HG02885 (cell line): ENCODE measurements at regions not wholly inside any gene's neighbourhood (a gene's known extent, or its start where the extent isn't known, plus 50 kb on each side); places are given as distances from the start of the nearest gene placed in this dataset.
A peak's percentile ranks its signal among the peaks of the same experiment; 100 is the strongest.

ENCODE experiments used
- ATAC-seq: cut with Tn5 transposase; IDR thresholded peaks from one replicate; pipeline ENCODE4 v1.9.1; 2021; ENCODE audit warnings: mild to moderate bottlenecking; ENCODE audit not compliant: unreplicated experiment, poor library complexity

GRCh38 chr11:104467404-104467803 lies 303.5 kb upstream of the PDGFD start:
- no peak for ATAC-seq

- no peak for ATAC-seq
These were observed 301.4 kb upstream of the PDGFD start for GRCh38 chr11:104465321-104465720.

- no peak for ATAC-seq
These were observed 300.7 kb upstream of the PDGFD start for GRCh38 chr11:104464691-104465090.

- no peak for ATAC-seq
These were observed 298.4 kb upstream of the PDGFD start for GRCh38 chr11:104462341-104462740.

- ATAC-seq = no peak
These were observed 287.4 kb upstream of the PDGFD start for GRCh38 chr11:104451197-104451893.

GRCh38 chr11:104443387-104443786 lies 279.4 kb upstream of the PDGFD start:
- no peak for ATAC-seq

GRCh38 chr11:104442321-104442720 lies 278.4 kb upstream of the PDGFD start:
- no peak for ATAC-seq

GRCh38 chr11:104435494-104435893 lies 271.5 kb upstream of the PDGFD start:
- no peak for ATAC-seq

GRCh38 chr11:104433751-104434150 lies 269.8 kb upstream of the PDGFD start:
- no peak for ATAC-seq

- ATAC-seq = no peak
These were observed 269.0 kb upstream of the PDGFD start for GRCh38 chr11:104432981-104433380.

GRCh38 chr11:104432526-104432925 lies 268.6 kb upstream of the PDGFD start:
- ATAC-seq = no peak

- no peak for ATAC-seq
These were observed 258.5 kb upstream of the PDGFD start for GRCh38 chr11:104422324-104422944.

GRCh38 chr11:104410336-104410735 lies 246.4 kb upstream of the PDGFD start:
- no peak for ATAC-seq

GRCh38 chr11:104408630-104409029 lies 244.7 kb upstream of the PDGFD start:
- ATAC-seq = no peak

- no peak for ATAC-seq
These were observed 241.3 kb upstream of the PDGFD start for GRCh38 chr11:104405277-104405676.

- ATAC-seq = no peak
These were observed 240.6 kb upstream of the PDGFD start for GRCh38 chr11:104404231-104405175.

GRCh38 chr11:104402812-104403521 lies 239.0 kb upstream of the PDGFD start:
- ATAC-seq = peak; percentile 56

- ATAC-seq = no peak
These were observed 230.6 kb upstream of the PDGFD start for GRCh38 chr11:104394508-104394907.

- no peak for ATAC-seq
These were observed 226.7 kb upstream of the PDGFD start for GRCh38 chr11:104390651-104391050.

- ATAC-seq = no peak
These were observed 221.9 kb upstream of the PDGFD start for GRCh38 chr11:104385884-104386283.
